B cell (primary cell): ENCODE measurements at regions not wholly inside any gene's neighbourhood (a gene's known extent, or its start where the extent isn't known, plus 50 kb on each side); places are given as distances from the start of the nearest gene placed in this dataset.

Source experiments
- ATAC-seq: fragments of 200-7000 bp; cut with Tn5 transposase; one replicate; pipeline ENCODE4 v1.10.0; 2021; ENCODE audit warnings: low read depth, mild to moderate bottlenecking, moderate number of reproducible peaks, moderate library complexity
- CTCF ChIA-PET: fragments of 350-600 bp; sonication (Branson Sonifier 250); formaldehyde crosslinking; loops from one replicate; lab custom pipeline; 2021; ENCODE audit warnings: antibody characterized with exemption, inconsistent platforms; lab: Charles Lee
- POLR2A ChIA-PET: fragments of 350-600 bp; sonication (Branson Sonifier 250); formaldehyde crosslinking; loops from one replicate; lab custom pipeline; 2021; ENCODE audit warnings: antibody characterized with exemption; lab: Charles Lee
- DNase-seq: peaks from one replicate; pipeline ENCODE4 v3.0.0; 2013
- H2AFZ ChIP-seq: 2 replicates; pipeline ENCODE4 v1.6.1; 2012; ENCODE audit warnings: mild to moderate bottlenecking, low read depth, low read length; ENCODE audit not compliant: insufficient read depth, poor library complexity, severe bottlenecking
- H3K27ac ChIP-seq, 2 donors: 1 replicate in 1 of 2; 2 replicates in 1 of 2; pipeline ENCODE4 v1.5.1; 2012 to 2013; ENCODE audit warnings: low read length in 2 of 2, mild to moderate bottlenecking in 2 of 2, moderate library complexity in 1 of 2
- H3K27me3 ChIP-seq, 4 experiments: fragments of 200-600 bp in 1 of 4; sonication (generic) in 1 of 4; replicated peaks in 1 of 4; 1 replicate in 2 of 4; 2 replicates in 2 of 4; pipeline versions ENCODE4 v1.6.1 to v1.7.0; 2013 to 2016; ENCODE audit warnings: low read length in 3 of 4, mild to moderate bottlenecking in 2 of 4, mixed read lengths in 1 of 4, moderate library complexity in 1 of 4; ENCODE audit not compliant: insufficient read depth in 4 of 4, control insufficient read depth in 3 of 4; ENCODE audit errors: control extremely low read depth in 1 of 4
- H3K36me3 ChIP-seq, 2 experiments: replicated peaks in 1 of 2; 1 replicate in 1 of 2; 2 replicates in 1 of 2; pipeline versions ENCODE4 v1.6.1 to v1.7.1; 2013; ENCODE audit warnings: low read length in 1 of 2; ENCODE audit not compliant: insufficient read depth in 2 of 2, control insufficient read depth in 1 of 2; ENCODE audit errors: control extremely low read depth in 1 of 2, extremely low read depth in 1 of 2
- H3K4me1 ChIP-seq, 2 donors: fragments of 200-600 bp in 1 of 2; sonication (generic) in 1 of 2; 1 replicate in 1 of 2; 2 replicates in 1 of 2; pipeline versions ENCODE4 v1.5.1 to v1.6.1; 2013 to 2017; ENCODE audit warnings: low read length in 2 of 2; ENCODE audit not compliant: control insufficient read depth in 2 of 2, insufficient read depth in 2 of 2
- H3K4me2 ChIP-seq: replicated peaks from 2 replicates; pipeline ENCODE3; 2012; ENCODE audit warnings: mild to moderate bottlenecking, low read depth, low read length; ENCODE audit not compliant: poor library complexity, severe bottlenecking
- H3K4me3 ChIP-seq, 5 experiments: fragments of 200-600 bp in 1 of 5; sonication (generic) in 1 of 5; 1 replicate in 3 of 5; 2 replicates in 2 of 5; pipeline versions ENCODE4 v1.5.1 to v1.7.0; 2011 to 2016; ENCODE audit warnings: low read length in 4 of 5, mild to moderate bottlenecking in 4 of 5, low read depth in 2 of 5, control low read depth in 1 of 5, moderate library complexity in 1 of 5; ENCODE audit not compliant: insufficient read depth in 1 of 5; ENCODE audit errors: control extremely low read depth in 1 of 5, extremely low read depth in 1 of 5
- H3K79me2 ChIP-seq: fragments of 200-600 bp; sonication (generic); one replicate; pipeline ENCODE4 v1.6.0; 2016; ENCODE audit warnings: low read length; ENCODE audit not compliant: control insufficient read depth, insufficient read depth
- H3K9ac ChIP-seq: fragments of 200-600 bp; sonication (generic); 2 replicates; pipeline ENCODE4 v1.6.1; 2017; ENCODE audit warnings: mild to moderate bottlenecking, low read length, moderate library complexity
- H3K9me3 ChIP-seq, 3 donors: one replicate each; pipeline versions ENCODE4 v1.6.1 to v1.7.1; 2013; ENCODE audit warnings: low read length in 2 of 3; ENCODE audit not compliant: control insufficient read depth in 2 of 3, insufficient read depth in 1 of 3; ENCODE audit errors: control extremely low read depth in 1 of 3
- H4K20me1 ChIP-seq: 2 replicates; pipeline ENCODE4 v1.6.0; 2012; ENCODE audit warnings: mild to moderate bottlenecking, low read length; ENCODE audit not compliant: insufficient read depth, control insufficient read depth, poor library complexity, severe bottlenecking
- H3K27ac Mint-ChIP-seq: one replicate; pipeline ENCODE4 v1.8.0; 2021; ENCODE audit warnings: mixed read lengths
- H3K27me3 Mint-ChIP-seq: one replicate; pipeline ENCODE4 v1.8.0; 2021; ENCODE audit warnings: mixed read lengths
- H3K4me1 Mint-ChIP-seq: one replicate; pipeline ENCODE4 v1.8.0; 2021; ENCODE audit warnings: mixed read lengths
- H3K4me3 Mint-ChIP-seq: one replicate; pipeline ENCODE4 v1.8.0; 2021; ENCODE audit warnings: mixed read lengths
- H3K9me3 Mint-ChIP-seq: one replicate; pipeline ENCODE4 v1.8.0; 2022; ENCODE audit warnings: mixed read lengths; ENCODE audit not compliant: insufficient read depth
- CTCF ChIP-seq: fragments of 200-600 bp; IDR thresholded peaks from one replicate; pipeline ENCODE4 v1.8.0; 2022; ENCODE audit warnings: antibody characterized with exemption, mild to moderate bottlenecking
- EZH2 ChIP-seq: IDR thresholded peaks from 2 replicates; pipeline ENCODE4 v1.6.1; 2012; ENCODE audit warnings: borderline replicate concordance, low read depth, mild to moderate bottlenecking, moderate library complexity, low read length; ENCODE audit not compliant: insufficient read depth, poor library complexity, severe bottlenecking
- WGBS: methylation state at CpG from one replicate; pipeline ENCODE4 v1.1.5; 2013; ENCODE audit warnings: missing lambda C conversion rate; ENCODE audit not compliant: insufficient coverage; 5-methylcytosine and 5-hydroxymethylcytosine counted together
- intact Hi-C: fragments of 100-400 bp; cut with micrococcal nuclease; formaldehyde crosslinking; loops from one replicate; pipeline ENCODE4 v1.10.0; 2022

GRCh38 chr21:22345624-22346023 lies 1347.4 kb downstream of the NCAM2 start:
- no peak for ATAC-seq
- H3K4me2 ChIP-seq: no peak overlapping the region
- no peaks in the 10 kb centered on the region for H3K27me3 ChIP-seq
- no peak for TF ChIP-seq EZH2
- no peak for TF ChIP-seq CTCF
- no peak overlapping the region for H3K9ac ChIP-seq
- no peaks in the 10 kb centered on the region for H3K36me3 ChIP-seq
- Mint-ChIP-seq H3K9me3 (peaks cover 8% of the 10 kb centered on the region), H3K4me3 (no peak overlapping the region), H3K4me1 (no peaks in the 10 kb centered on the region), H3K27ac (no peak overlapping the region), H3K27me3 (no peaks in the 10 kb centered on the region)
- H3K27ac ChIP-seq: no peak overlapping the region
- DNase-seq: no peak
- CTCF ChIA-PET: no interaction called here
- H3K9me3 ChIP-seq: peaks cover 0 to 3% (median 0%) of the 10 kb centered on the region in 3 donors
- intact Hi-C loops: no loop called here
- no peaks in the 10 kb centered on the region for H4K20me1 ChIP-seq
- no peak overlapping the region for H2AFZ ChIP-seq
- H3K79me2 ChIP-seq: no peaks in the 10 kb centered on the region
- no peaks in the 10 kb centered on the region for H3K4me1 ChIP-seq
- POLR2A ChIA-PET: no interaction called here
- H3K4me3 ChIP-seq: no peak overlapping the region

- Histone ChIP-seq H3K9me3 (no peaks in the 10 kb centered on the region), H3K4me2 (no peak overlapping the region), H3K79me2 (no peaks in the 10 kb centered on the region), H3K27ac (no peak overlapping the region), H3K9ac (no peak overlapping the region), H3K36me3 (no peaks in the 10 kb centered on the region), H2AFZ (no peak overlapping the region), H3K27me3 (no peaks in the 10 kb centered on the region), H3K4me1 (no peaks in the 10 kb centered on the region), H3K4me3 (no peak overlapping the region), H4K20me1 (no peaks in the 10 kb centered on the region)
- H3K27ac Mint-ChIP-seq: no peak overlapping the region
- no peaks in the 10 kb centered on the region for H3K4me1 Mint-ChIP-seq
- intact Hi-C loops: no loop called here
- H3K9me3 Mint-ChIP-seq: peaks cover 1% of the 10 kb centered on the region
- ChIA-PET CTCF (no interaction called here), POLR2A (no interaction called here)
- H3K4me3 Mint-ChIP-seq: no peak overlapping the region
- no CpG with 5 or more reads among the region's 1 CpG for WGBS
- DNase-seq: no peak
- no peak for TF ChIP-seq CTCF
- no peak for TF ChIP-seq EZH2
- H3K27me3 Mint-ChIP-seq: no peaks in the 10 kb centered on the region
- no peak for ATAC-seq
Observed at GRCh38 chr21:22346576-22346975, 1348.4 kb downstream of the NCAM2 start.
